ENCODE measurements at regions not wholly inside any gene's neighbourhood (a gene's known extent, or its start where the extent isn't known, plus 50 kb on each side); places are given as distances from the start of the nearest gene placed in this dataset.

- no peak for DNase-seq (ENCODE audit: low spot score)
- TF ChIP-seq CTCF (IDR thresholded peaks at IDR 0.05; ENCODE audit: extremely low read depth, missing control alignments), result no peak
These were observed 295.4 kb upstream of the DAB1 start for GRCh38 chr1:57719274-57719673.

- DNase-seq (ENCODE audit: low spot score), result no peak
- no peak for TF ChIP-seq CTCF (IDR thresholded peaks at IDR 0.05; ENCODE audit: extremely low read depth, missing control alignments)
These were observed 289.6 kb upstream of the DAB1 start for GRCh38 chr1:57713501-57713900.

DNA sequence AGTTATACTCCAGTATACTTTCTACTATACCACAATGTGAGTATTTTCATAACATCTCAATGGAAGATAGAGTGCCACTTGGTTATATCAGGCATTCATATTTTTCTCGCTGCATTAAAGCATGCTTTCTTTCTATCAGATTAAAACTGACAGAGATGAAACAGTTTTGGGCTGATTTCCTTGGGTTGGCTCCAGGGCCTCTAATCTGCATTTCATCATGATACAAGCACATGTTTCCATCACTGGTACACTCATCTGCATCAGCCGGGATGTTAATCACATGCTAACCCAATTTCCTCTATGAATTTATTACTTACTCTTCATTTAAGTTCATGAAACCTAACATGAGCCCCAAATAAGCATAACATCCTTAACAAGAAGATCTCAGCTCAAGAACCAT, 289.0 kb upstream of the DAB1 start:
- no peak for TF ChIP-seq CTCF (IDR thresholded peaks at IDR 0.05; ENCODE audit: extremely low read depth, missing control alignments)
- DNase-seq (ENCODE audit: low spot score), result no peak

- TF ChIP-seq CTCF (IDR thresholded peaks at IDR 0.05; ENCODE audit: extremely low read depth, missing control alignments), result no peak
- no peak for DNase-seq (ENCODE audit: low spot score)
These were observed 287.5 kb upstream of the DAB1 start for GRCh38 chr1:57711326-57711725.

- no peak for TF ChIP-seq CTCF (IDR thresholded peaks at IDR 0.05; ENCODE audit: extremely low read depth, missing control alignments)
- no peak for DNase-seq (ENCODE audit: low spot score)
These were observed 283.8 kb upstream of the DAB1 start for GRCh38 chr1:57707631-57708030.

DNA sequence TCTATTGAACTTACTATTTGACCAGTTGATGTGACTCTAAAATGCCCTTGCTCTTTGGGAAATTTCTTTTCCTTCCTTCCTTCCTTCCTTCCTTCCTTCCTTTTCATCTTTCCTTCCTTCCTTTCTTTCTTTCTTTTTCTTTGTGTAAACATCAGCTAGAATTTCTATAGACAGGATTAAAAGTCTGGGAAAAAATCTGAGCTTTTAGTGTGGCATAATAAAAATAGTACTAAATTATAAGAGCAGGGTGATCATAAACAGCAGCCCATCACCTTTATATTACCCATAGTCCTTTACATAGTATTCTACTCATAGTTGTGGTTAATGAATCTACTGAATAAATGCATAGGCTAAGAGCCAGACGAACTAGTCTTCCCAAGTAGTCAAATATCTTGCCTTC, 281.0 kb upstream of the DAB1 start:
- TF ChIP-seq CTCF (IDR thresholded peaks at IDR 0.05; ENCODE audit: extremely low read depth, missing control alignments), result no peak
- no peak for DNase-seq (ENCODE audit: low spot score)

DNA sequence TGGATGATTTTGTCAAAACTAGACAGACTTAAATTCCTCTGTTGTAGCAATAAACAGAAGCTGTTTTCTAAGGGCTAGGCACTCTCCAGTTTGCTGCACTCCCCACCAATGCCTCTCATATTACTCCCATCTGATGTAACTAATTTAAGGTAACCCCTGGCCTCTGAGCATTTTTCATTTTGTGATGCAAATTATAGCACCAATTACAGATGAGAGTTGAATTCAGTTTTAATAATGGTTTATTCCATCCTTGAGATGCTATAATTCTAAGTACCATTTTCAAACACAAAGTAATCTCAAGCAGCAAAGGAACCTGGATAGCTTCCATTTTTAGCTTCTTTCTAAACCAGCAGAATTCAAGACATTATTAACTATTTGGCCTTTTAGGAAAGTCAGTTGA, 280.4 kb upstream of the DAB1 start:
- no peak for DNase-seq (ENCODE audit: low spot score)
- no peak for TF ChIP-seq CTCF (IDR thresholded peaks at IDR 0.05; ENCODE audit: extremely low read depth, missing control alignments)
